Stimulated activated CD8-positive, alpha-beta memory T cell treated with anti-CD3 and anti-CD28 coated beads, Interleukin-2, amount 100 ng/mL, for 1 hour (primary cell): ENCODE measurements at regions not wholly inside any gene's neighbourhood (a gene's known extent, or its start where the extent isn't known, plus 50 kb on each side); places are given as distances from the start of the nearest gene placed in this dataset.

Source experiments
- DNase-seq, 2 donors: peaks; one replicate each; pipeline ENCODE4 v3.0.0-alpha.2; 2020; ENCODE audit warnings: low read depth in 2 of 2

- no peak for DNase-seq
These were observed 59.1 kb upstream of the IRX6 start for GRCh38 chr16:55264949-55265348.

- DNase-seq, result no peak
These were observed 58.1 kb upstream of the IRX6 start for GRCh38 chr16:55265926-55266325.

- DNase-seq, result no peak
These were observed 52.0 kb upstream of the IRX6 start for GRCh38 chr16:55271945-55272513.

- DNase-seq, result no peak
These were observed 51.3 kb upstream of the IRX6 start for GRCh38 chr16:55272744-55273143.

- no peak for DNase-seq
These were observed 50.6 kb upstream of the IRX6 start for GRCh38 chr16:55273356-55273755.

GRCh38 chr16:55273959-55274358 is 50.0 kb upstream of the IRX6 start:
- no peak for DNase-seq
